LoVo (cell line): ENCODE measurements at regions not wholly inside any gene's neighbourhood (a gene's known extent, or its start where the extent isn't known, plus 50 kb on each side); places are given as distances from the start of the nearest gene placed in this dataset.
"Not testable (repeated sequence)": the region's sequence is repeated elsewhere in the genome, so short reads cannot be mapped to it uniquely, and the experiment has no call there.

Source experiments
- DNase-seq: peaks from one replicate; pipeline ENCODE4 v3.0.0-alpha.2; 2016; ENCODE audit warnings: low spot score

DNA sequence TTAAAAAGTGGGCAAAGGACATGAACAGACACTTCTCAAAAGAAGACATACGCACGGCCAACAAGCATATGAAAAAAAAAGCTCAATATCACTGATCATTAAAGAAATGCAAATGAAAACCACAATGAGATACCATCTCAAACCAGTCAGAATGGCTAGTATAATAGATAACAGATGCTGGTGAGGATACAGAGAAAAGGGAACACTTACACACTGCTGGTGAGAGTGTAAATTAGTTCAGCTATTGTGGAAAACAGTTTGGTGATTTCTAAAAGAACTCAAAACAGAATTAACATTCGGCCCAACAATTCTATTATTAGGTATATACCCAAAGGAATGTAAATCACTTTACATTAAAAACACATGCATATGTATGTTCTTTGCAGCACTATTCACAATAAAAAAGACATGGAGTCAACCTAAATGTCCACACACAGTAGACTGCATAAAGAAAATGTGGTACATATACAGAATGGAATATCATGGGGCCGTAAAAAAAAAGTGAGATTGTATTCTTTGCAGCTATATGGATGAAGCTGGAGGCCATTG is 1569.0 kb downstream of the OLFM4 start:
- DNase-seq = no peak

DNA sequence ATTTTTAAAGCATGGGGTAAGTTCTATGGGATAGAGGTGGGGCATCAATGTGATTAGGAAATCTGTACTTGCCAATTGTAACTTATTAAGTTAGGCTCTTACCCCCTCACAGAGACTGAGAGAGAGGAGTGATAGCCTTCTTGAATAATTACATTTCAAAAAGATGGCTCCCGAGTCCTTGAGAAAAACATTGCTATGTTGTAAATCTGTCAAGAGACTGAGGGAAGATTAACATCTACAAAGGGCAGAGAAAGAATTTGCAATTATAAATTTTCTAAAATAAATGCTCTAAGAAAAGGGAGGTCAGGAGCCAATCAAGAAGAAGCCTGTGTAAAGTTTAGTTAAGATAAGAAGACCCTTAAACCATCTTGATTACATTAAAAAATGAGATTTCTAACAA is 1570.8 kb downstream of the OLFM4 start:
- no peak for DNase-seq

DNA sequence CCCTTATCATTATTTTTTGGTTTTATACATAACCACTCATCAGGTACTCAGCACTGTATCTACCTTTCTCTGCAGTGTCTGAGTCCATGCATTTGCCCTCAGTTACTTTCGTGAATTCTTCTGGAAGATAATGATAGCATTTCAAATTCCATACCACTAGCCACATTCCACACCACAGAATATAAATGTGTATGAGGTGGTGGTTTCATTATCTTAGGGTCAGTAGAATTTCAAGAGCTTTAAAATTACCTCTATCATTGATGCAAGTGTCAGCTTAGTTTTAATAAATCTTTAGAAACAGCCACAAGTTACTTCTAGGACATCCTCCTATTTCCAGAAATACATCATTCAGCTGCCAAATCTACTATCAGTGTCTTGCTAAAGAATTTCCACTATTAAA is 1578.3 kb downstream of the OLFM4 start:
- no peak for DNase-seq

DNA sequence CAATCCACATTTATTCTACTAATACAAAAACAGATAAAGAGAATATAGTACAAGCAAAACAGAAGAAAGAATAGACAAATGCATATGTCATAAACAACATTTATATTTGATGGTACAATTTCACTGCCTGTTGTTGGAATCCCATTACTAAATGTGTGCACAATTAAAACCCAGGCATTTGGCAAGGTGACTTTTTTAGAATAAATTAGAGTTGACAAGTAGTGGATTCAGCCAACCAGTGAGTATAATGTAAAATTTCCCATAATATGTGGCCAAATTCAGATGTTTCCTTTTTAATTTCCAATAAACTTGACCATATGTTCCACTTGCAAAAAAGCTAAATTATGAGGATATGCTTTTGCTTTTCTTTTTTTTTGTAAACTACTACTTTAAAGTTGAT is 1578.8 kb downstream of the OLFM4 start:
- DNase-seq = no peak

DNA sequence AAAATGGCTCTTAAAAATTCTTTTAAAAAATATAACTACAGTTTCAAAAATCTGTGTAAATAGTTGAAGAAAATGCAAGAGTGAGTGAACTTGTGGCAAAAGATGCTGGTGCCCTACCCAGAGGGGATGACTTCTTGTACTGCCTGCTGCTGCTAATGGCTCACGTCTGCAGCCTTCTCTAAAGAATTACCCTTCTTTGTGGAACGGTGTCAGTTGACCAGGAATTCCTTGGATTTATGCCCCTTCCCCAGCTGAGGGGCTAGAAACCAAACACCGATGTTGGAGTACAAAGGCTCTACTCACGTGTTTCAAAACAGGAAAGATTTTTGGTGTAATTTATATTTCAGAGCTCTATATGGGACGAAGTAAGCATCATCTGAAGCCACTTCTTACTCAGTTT is 1582.8 kb downstream of the OLFM4 start:
- DNase-seq = no peak

DNA sequence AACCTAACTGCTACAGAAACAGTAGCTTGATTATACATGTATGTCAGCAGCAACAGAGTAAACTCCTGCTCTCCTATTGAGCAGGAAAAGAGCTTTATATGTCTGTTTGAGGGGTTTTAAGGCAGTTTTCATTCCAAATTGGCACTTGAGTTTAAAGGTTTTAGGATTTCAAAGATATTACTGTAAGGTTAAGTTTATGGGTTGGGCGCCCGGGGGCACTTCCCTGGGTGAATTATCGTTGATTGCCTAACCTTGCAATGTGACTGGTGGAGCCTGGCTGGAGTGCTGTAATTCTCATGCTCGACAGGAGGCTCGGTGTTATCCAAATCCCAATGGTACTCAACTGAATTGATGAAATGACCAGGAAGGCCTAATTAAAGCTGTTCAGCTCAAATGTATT is 1586.1 kb downstream of the OLFM4 start:
- DNase-seq = no peak

DNA sequence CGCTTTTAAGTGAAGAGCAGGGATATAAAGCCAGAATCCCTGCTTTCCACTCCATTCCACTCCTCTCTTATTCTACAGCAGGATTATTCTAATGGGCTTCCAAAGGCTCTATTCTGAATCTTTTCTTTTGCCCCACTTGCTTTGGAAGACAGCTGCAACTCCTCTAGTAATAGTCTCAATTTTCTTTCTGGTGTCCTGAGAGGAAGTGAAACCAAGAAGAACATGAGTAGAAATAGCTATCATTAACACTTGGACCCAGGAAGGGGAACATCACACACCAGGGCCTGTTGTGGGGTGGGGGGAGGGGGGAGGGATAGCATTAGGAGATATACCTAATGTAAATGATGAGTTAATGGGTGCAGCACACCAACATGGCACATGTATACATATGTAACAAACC is 1597.9 kb downstream of the OLFM4 start:
- not testable (repeated sequence) for DNase-seq

DNA sequence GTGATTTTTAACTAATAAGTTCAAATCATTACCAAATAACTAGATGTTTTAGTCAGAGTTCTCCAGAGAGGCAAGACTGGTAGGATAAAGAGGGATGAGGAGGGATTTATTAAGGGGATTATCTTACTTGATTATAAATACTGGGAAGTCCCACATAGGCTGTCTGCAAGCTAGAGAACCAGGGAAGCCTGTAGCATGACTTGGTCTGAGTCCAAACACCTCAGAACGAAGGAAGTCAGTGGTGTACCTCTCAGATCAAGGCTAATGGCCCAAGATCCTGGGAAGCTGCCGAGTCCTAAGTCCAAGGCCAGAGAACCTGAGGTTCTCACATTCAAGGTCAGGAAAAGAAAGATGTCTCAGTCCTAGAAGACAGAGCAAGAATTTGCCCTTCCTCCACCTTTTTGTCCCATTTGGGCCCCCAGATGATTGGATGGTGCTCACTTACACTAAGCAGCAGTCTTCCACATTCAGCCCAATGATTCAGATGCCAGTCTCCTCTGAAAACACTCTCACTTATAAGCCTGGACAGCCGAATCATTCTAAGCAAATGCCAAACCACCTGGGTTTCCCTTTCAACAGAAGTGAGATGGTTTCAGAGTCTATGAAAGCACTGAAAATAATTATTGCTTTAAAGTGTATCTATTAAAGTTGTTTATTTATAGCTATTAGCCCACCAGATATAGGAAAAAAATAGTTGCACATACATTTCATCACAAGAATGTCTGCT is 1599.2 kb downstream of the OLFM4 start:
- DNase-seq = no peak

DNA sequence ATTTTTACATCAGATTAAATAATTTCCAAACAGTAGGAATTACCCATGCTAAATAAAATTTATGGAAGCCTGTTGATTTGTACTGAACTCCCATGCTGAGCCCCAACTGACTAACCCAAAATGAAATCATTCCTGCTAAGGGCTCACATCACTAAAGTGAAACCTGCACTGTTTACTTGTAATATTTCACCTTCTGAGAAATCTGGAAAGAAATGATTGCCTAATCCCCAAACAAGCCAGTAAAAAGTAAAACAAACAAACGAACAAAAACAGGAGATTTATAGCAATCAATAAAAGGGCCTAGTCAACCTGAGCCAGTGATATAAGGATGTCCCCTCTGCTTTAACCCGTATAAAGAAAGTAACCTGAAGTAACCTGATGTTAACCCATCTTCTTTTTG is 1599.8 kb downstream of the OLFM4 start:
- no peak for DNase-seq

DNA sequence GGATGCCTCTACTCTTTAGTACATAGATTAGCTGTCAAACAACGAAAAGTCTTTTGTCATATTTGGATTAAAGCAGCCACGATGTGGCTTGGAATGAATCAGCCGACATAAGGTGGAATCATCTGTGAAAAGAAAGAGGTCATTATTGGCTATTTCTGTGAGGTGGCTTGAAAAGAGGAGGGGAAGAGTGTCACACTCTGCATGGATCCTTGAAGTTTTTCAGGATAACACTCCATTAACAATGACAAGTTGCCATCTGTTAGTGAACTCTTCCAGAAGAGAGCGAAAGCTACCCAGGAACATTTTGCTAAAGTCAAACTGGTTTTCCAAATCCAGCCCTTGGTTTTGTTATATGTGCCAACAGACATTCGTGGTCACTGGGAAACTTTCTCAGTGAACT is 1604.8 kb downstream of the OLFM4 start:
- no peak for DNase-seq

DNA sequence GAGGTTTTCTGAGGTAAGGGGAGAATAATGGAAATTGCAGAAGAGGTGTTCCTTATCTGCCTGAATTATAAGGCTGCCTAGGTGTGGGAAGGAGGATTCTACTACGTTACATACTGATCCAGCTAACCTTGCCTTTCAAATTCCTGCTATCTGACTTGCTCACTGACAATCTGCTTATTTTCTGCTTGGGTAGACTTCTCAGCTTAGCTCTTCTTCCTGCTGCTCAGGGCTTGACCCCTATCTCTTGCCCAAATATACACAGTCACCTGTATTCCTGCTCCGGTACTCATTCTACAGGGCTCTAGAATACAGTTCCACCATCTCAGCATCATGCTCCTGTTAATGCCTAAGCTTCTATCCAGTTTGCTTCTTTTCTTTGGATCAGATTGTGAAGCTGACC is 1607.6 kb downstream of the OLFM4 start:
- DNase-seq = no peak

DNA sequence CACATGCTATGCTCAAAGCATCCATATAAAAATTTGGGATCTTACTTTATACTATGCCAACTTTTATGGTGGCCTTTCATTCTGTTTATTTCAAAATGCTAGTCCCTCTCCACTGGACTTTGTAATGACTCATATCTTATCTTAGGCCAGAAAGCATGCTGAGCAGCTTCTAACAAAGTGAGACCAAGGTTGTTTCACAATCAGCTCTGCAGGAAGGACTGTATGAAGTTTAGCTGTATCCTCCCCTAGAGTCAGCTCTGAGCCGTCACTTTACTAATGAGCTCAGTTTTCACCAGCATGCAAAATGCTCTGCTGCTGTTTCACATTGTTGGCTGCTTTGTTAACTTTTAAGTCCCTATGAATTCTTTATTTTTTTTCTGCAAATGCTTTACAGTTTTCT is 1608.8 kb downstream of the OLFM4 start:
- DNase-seq = no peak

DNA sequence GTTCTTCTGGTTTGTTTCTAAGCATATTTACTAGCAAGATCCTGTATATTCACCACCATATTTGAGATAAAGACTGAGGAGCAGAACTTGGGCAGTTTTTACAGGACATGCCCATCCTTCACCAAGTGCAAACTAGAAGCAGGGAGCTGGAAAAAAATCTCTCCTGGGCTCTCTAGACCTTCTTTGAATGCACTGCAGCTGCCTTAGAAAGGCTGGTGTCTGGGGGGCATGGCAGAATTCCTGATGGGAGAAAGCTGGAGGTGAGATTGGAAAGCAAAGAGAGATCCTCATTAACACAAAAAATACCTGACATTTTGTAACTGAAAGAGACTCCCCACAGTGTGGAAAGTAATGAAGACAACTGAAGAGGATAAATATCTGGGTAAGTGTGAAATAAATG is 1612.1 kb downstream of the OLFM4 start:
- DNase-seq = no peak

DNA sequence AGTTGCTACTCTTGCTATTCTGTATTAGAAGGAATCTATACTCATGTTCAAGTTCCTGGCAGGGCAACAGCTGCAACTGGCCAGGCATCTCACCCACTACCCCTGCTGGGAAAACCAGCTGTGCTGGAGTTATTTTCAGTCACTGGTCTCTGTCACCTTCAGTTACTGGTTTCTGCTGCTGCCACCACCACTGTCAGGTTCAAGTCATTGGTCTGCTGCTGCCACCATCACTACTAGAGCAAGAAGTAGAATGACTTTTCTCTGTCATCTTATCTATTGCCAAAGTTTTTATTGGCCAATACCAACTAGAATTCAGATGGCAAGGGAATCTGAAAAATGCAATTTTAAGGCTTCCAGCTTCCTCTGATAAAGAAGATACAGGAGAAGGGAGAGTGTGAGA is 1615.2 kb downstream of the OLFM4 start:
- no peak for DNase-seq

DNA sequence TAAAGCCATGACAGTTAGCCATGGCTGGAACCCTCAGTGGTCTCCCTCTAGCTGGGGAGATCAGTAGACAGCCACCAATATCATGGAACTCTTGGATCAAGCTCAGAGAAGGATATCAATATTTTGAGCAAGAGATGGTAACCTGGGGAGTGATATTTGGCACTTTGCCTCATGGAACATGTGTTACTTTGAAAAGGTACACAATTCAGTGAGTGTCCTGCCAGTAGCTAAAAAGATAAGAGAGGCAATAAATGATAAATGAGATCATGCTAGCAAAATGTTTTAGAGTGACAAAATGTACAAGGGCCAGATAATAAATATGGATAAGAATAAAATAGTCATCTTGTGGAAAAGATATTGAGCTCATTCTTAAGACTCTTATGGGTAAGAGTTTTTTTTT is 1618.7 kb downstream of the OLFM4 start:
- DNase-seq = no peak

DNA sequence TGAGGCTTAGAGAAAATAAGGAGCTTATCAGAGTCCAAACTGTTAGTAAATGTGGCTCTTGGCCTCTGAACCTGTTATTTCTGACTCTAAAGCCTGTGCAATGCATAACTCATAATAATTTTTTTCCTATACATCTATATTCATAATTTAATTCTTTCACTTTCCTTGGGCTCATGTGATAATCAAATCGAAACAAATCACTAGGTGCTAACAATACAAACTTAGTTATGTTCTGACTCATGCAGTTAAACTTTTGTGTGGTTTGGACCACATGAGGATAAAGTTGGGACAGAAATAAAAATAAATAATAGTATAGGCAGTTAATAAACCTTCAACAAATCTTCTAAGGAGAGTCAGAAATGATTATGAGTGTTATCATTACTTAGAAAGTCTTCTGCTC is 1629.0 kb downstream of the OLFM4 start:
- DNase-seq = no peak

DNA sequence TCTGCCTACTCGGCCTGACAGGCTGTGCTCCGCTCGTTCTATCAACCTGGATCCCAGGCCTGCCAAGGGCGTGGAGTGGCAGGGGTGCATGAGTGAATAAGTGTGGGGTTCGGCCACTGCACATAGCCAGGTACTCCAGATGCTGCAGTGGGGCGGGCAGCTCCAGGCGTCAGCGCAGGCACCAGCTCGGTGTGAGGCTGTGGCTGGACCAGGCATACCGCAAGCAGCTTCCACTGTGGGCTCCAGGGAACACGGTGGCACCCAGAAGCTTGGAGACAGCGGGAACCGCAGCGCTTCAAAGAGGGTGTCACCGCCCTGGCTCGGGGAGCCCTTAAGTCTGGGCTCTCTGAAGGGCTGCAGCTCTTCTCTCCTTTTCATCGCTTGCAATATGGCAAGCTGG is 1630.2 kb downstream of the OLFM4 start:
- DNase-seq = no peak

DNA sequence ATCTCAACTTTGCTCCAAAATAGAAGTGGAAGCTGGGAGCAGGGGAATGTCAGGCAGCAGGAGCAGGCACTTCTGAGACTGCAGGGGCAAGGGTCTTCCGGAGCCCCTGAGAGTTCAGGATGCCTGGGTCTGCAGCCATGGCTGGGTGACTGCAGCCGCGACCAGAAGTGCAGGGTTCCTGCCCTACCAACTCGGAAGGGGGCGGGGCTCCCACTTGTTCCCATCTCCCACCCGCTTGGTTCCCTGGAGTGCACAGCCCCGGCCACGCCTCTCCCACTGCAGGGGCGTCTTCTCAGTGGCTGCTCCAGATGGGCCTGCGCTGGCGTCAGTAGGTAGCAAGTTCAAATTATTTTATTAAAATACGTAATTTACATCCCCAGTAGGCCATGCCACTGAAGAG is 1631.7 kb downstream of the OLFM4 start:
- no peak for DNase-seq

DNA sequence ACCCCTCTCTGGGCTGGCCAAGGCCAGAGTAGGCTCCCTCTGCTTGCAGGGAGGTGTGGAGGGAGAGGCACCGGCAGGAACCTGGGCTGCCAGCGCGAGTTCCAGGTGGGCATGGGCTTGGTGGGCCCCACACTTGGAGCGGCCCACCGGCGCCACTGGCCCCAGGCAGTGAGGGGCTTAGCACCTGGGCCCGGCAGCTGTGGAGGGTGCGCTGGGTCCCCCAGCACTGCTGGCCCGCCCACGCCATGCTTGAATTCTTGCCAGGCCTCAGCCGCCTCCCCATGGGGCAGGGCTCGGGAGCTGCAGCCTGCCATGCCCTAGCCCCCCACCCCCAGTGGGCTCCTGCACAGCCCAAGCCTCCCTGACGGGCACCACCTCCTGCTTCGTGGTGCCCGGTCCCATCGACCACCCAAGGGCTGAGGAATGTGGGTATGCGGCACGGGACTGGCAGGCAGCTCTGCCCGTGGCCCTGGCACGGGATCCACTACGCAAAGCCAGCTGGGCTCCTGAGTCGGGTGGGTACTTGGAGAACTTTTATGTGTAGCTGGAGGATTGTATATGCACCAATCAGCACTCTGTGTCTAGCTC is 1648.0 kb downstream of the OLFM4 start:
- DNase-seq = no peak

DNA sequence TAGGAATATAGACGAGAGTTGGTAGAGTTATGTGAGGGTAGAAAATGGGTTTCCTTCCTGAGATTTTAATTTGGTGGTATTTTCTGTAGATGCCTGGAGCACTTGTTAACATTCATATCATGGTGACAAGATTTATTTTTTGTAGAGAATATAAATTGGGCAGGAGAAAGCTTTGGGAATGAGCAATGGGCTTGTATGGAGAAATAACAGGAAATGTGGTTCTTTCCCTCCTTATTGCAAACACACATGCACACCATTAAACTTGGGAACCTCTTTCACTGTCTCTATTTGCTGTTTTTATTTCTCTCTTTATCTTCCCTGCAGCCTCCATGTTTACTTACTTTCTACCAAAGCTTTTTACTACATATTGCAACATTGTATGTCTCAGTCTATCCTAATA is 1653.6 kb downstream of the OLFM4 start:
- DNase-seq = no peak

DNA sequence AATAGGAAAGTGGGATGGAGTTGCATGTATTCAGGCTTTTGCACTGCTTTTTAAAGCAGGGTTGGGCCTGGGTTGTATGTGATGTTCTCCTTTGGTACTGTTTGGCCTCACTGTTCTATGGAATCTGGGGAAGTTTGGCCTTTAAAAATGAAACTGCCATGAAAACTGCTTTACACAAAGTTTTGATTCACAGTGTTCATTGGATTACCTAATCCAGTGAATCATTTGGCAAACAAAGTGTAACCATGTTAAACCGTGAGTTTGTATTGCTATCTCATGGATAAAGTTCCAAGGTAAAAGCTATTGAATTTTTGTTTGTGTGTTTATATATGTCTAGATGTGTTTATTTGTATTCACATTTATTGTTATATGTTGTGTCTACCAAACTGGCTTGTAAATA is 1658.6 kb downstream of the OLFM4 start:
- no peak for DNase-seq

DNA sequence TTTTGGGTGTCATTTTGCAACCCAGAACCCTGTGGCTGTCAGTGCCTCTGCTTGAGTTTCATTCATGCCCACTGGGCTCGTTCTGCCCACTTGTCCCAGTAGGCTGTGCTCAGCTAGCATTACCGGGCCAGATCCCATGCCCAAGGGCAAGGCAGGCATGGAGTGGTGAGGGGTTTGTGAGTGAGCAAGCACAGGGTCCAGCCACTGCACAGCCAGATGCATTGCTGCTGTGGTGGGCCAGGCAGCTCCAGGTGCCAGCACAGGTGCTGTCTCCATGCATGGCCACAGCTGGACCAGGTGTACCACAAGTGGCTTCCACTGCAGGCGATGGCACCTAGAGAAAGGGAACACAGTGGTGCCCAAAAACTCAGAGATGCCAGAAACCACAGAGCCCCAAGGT is 1671.2 kb downstream of the OLFM4 start:
- no peak for DNase-seq

DNA sequence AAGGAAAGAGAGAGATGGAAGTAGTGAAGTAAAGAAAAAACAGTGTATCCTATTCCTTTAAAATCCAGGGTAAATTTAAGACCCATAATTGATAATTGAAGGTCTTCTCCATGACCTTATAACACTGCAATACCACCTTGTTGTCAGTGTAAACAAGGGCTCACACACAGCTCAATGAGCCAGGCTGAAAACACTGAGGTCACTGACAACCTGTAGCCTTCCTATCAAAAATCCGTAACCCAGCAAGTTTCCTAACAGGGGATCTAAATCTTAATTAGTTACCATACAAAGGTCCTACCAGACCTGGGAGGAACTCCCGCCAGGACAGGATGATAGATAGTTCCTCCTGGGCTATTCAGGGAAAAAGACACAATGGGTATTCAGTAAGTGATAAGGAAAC is 1677.1 kb downstream of the OLFM4 start:
- no peak for DNase-seq

DNA sequence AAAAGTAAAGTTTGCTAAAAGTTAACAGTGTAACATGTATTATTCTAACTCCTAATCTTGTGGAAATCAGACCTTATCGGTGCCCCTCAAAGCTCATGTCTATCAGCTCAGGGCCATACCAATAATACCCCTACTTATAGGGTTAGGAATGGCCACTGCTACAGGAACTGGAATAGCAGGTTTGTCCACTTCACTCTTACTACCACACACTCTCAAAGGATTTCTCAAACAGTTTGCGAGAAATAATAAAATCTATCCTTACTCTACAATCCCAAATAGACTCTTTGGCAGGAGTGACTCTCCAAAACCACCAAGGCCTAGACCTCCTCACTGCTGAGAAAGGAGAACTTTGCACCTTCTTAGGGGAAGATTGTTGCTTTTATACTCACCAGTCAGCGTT is 1677.7 kb downstream of the OLFM4 start:
- DNase-seq = no peak
